ENCODE measurements at regions not wholly inside any gene's neighbourhood (a gene's known extent, or its start where the extent isn't known, plus 50 kb on each side); places are given as distances from the start of the nearest gene placed in this dataset.
A peak's percentile ranks its signal among the peaks of the same experiment; 100 is the strongest.
"Not testable (repeated sequence)": the region's sequence is repeated elsewhere in the genome, so short reads cannot be mapped to it uniquely, and the experiment has no call there.

GRCh38 chrX:74195120-74195519 lies 108.9 kb upstream of the ZCCHC13 start:
- no peak overlapping the region for H3K4me3 ChIP-seq (ENCODE audit: low read depth, low read length)
- DNase-seq (ENCODE audit: low read depth), result no peak
- TF ChIP-seq CTCF (conservative IDR thresholded peaks at IDR 0.05; ENCODE audit: low read depth, low read length), result no peak

GRCh38 chrX:74187211-74187610 lies 116.8 kb upstream of the ZCCHC13 start:
- TF ChIP-seq CTCF (conservative IDR thresholded peaks at IDR 0.05; ENCODE audit: low read depth, low read length), result no peak
- DNase-seq (ENCODE audit: low read depth), result peak; percentile 16

GRCh38 chrX:74183047-74183446 lies 120.9 kb upstream of the ZCCHC13 start:
- not testable (repeated sequence) for DNase-seq (ENCODE audit: low read depth); H3K4me3 ChIP-seq (ENCODE audit: low read depth, low read length)

More at GRCh38 chrX:74187211-74187610, 116.8 kb upstream of the ZCCHC13 start:
- H3K4me3 ChIP-seq (ENCODE audit: low read depth, low read length), result no peak overlapping the region

- DNase-seq (ENCODE audit: low read depth), result not testable (repeated sequence)
These were observed 122.0 kb upstream of the ZCCHC13 start for GRCh38 chrX:74181976-74182375.

GRCh38 chrX:74180716-74181115 lies 123.3 kb upstream of the ZCCHC13 start:
- TF ChIP-seq CTCF (conservative IDR thresholded peaks at IDR 0.05; ENCODE audit: low read depth, low read length), result no peak
- DNase-seq (ENCODE audit: low read depth), result no peak

More at GRCh38 chrX:74181976-74182375, 122.0 kb upstream of the ZCCHC13 start:
- H3K4me3 ChIP-seq (ENCODE audit: low read depth, low read length), result not testable (repeated sequence)

GRCh38 chrX:74179990-74180389 lies 124.0 kb upstream of the ZCCHC13 start:
- no peak overlapping the region for H3K4me3 ChIP-seq (ENCODE audit: low read depth, low read length)
- no peak for TF ChIP-seq CTCF (conservative IDR thresholded peaks at IDR 0.05; ENCODE audit: low read depth, low read length)
- DNase-seq (ENCODE audit: low read depth), result no peak

More at GRCh38 chrX:74180716-74181115, 123.3 kb upstream of the ZCCHC13 start:
- no peak overlapping the region for H3K4me3 ChIP-seq (ENCODE audit: low read depth, low read length)

- no peak for TF ChIP-seq CTCF (conservative IDR thresholded peaks at IDR 0.05; ENCODE audit: low read depth, low read length)
- DNase-seq (ENCODE audit: low read depth), result no peak
- H3K4me3 ChIP-seq (ENCODE audit: low read depth, low read length), result no peak overlapping the region
These were observed 124.5 kb upstream of the ZCCHC13 start for GRCh38 chrX:74179499-74179898.

GRCh38 chrX:74179071-74179470 lies 124.9 kb upstream of the ZCCHC13 start:
- no peak for TF ChIP-seq CTCF (conservative IDR thresholded peaks at IDR 0.05; ENCODE audit: low read depth, low read length)
- H3K4me3 ChIP-seq (ENCODE audit: low read depth, low read length), result no peak overlapping the region
- DNase-seq (ENCODE audit: low read depth), result peak; percentile 53

All from choroid plexus epithelial cell (primary cell).